GM23338 (cell line): ENCODE measurements at regions not wholly inside any gene's neighbourhood (a gene's known extent, or its start where the extent isn't known, plus 50 kb on each side); places are given as distances from the start of the nearest gene placed in this dataset.

ENCODE experiments used
- ATAC-seq: fragments of 200-7000 bp; cut with Tn5 transposase; 3 replicates; pipeline ENCODE4 v1.9.1; 2020
- DNase-seq: peaks from one replicate; pipeline ENCODE4 v3.0.0-alpha.2; 2015; ENCODE audit warnings: low spot score
- H2AFZ ChIP-seq: fragments of 200-600 bp; sonication (generic); 2 replicates; pipeline ENCODE4 v1.8.0; 2016; ENCODE audit warnings: antibody characterized with exemption, mild to moderate bottlenecking, moderate library complexity
- H3F3A ChIP-seq: fragments of 200-600 bp; sonication (generic); replicated peaks from 2 replicates; pipeline ENCODE4 v1.8.0; 2017; ENCODE audit warnings: antibody characterized with exemption, mixed run types, low read depth
- H3K27ac ChIP-seq: fragments of 200-600 bp; sonication (generic); 2 replicates; pipeline ENCODE4 v1.6.1; 2016; ENCODE audit warnings: low read depth
- H3K27me3 ChIP-seq: fragments of 200-600 bp; sonication (generic); 2 replicates; pipeline ENCODE4 v1.8.0; 2016; ENCODE audit warnings: mild to moderate bottlenecking, mixed run types, moderate library complexity; ENCODE audit not compliant: insufficient read depth
- H3K36me3 ChIP-seq: fragments of 200-600 bp; sonication (generic); 2 replicates; pipeline ENCODE4 v1.8.0; 2016; ENCODE audit warnings: mild to moderate bottlenecking; ENCODE audit not compliant: insufficient read depth
- H3K4me1 ChIP-seq: fragments of 200-600 bp; sonication (generic); 2 replicates; pipeline ENCODE4 v1.8.0; 2016; ENCODE audit warnings: mild to moderate bottlenecking, moderate library complexity; ENCODE audit not compliant: insufficient read depth
- H3K4me2 ChIP-seq: fragments of 200-600 bp; sonication (generic); 2 replicates; pipeline ENCODE4 v1.7.1; 2017; ENCODE audit warnings: mixed run types
- H3K4me3 ChIP-seq: fragments of 200-600 bp; sonication (generic); 2 replicates; pipeline ENCODE4 v1.6.1; 2016; ENCODE audit warnings: mixed run types
- H3K79me2 ChIP-seq: fragments of 200-600 bp; sonication (generic); replicated peaks from 2 replicates; pipeline ENCODE4 v1.8.0; 2017; ENCODE audit warnings: mild to moderate bottlenecking; ENCODE audit not compliant: insufficient read depth
- H3K9me2 ChIP-seq: fragments of 200-600 bp; sonication (generic); 2 replicates; pipeline ENCODE4 v1.8.0; 2017; ENCODE audit not compliant: insufficient read depth
- H4K20me1 ChIP-seq: fragments of 200-600 bp; sonication (generic); replicated peaks from 2 replicates; pipeline ENCODE4 v1.8.0; 2017; ENCODE audit warnings: mild to moderate bottlenecking; ENCODE audit not compliant: insufficient read depth
- H3K27ac Mint-ChIP-seq: 2 replicates; pipeline ENCODE4 v1.8.0; 2020; ENCODE audit warnings: inconsistent platforms, mild to moderate bottlenecking, moderate library complexity, mixed read lengths
- H3K27me3 Mint-ChIP-seq: 3 replicates; pipeline ENCODE4 v1.8.0; 2022; ENCODE audit warnings: low read depth, mild to moderate bottlenecking, moderate library complexity, mixed read lengths, inconsistent platforms; ENCODE audit not compliant: insufficient read depth, poor library complexity
- H3K36me3 Mint-ChIP-seq: 3 replicates; pipeline ENCODE4 v1.8.0; 2021; ENCODE audit warnings: low read depth, mild to moderate bottlenecking, inconsistent platforms, moderate library complexity, mixed read lengths
- H3K4me1 Mint-ChIP-seq: 3 replicates; pipeline ENCODE4 v1.8.0; 2020; ENCODE audit warnings: mild to moderate bottlenecking, inconsistent platforms, mixed read lengths
- H3K4me3 Mint-ChIP-seq: 3 replicates; pipeline ENCODE4 v1.8.0; 2021; ENCODE audit warnings: moderate library complexity, mild to moderate bottlenecking, inconsistent platforms, mixed read lengths
- H3K9me3 Mint-ChIP-seq: 3 replicates; pipeline ENCODE4 v1.8.0; 2020; ENCODE audit warnings: moderate library complexity, mild to moderate bottlenecking, inconsistent platforms, mixed read lengths
- CREB1 ChIP-seq: fragments of 250-450 bp; sonication (Bioruptor Pico); IDR thresholded peaks from 2 replicates; pipeline ENCODE4 v1.5.0; 2020; ENCODE audit warnings: low read depth, mild to moderate bottlenecking, moderate library complexity
- CTCF ChIP-seq, 2 experiments: fragments of 200-600 bp in 1 of 2; sonication (generic) in 1 of 2; conservative IDR thresholded peaks; 2 replicates each; pipeline versions ENCODE4 v1.5.1 to v1.6.1; 2016 to 2017; ENCODE audit warnings: antibody characterized with exemption in 2 of 2, low read depth in 2 of 2, mild to moderate bottlenecking in 2 of 2, moderate library complexity in 1 of 2
- ETS1 ChIP-seq: IDR thresholded peaks from 2 replicates; pipeline ENCODE4 v1.6.1; 2016; ENCODE audit warnings: antibody characterized with exemption
- EZH2 ChIP-seq: fragments of 200-600 bp; sonication (generic); IDR thresholded peaks from one replicate; pipeline ENCODE4 v1.8.0; 2017; ENCODE audit warnings: antibody characterized with exemption, mild to moderate bottlenecking, low read depth; ENCODE audit not compliant: unreplicated experiment
- EZH2phosphoT487 ChIP-seq: fragments of 200-600 bp; sonication (generic); IDR thresholded peaks from one replicate; pipeline ENCODE4 v1.8.1; 2018; ENCODE audit warnings: antibody characterized with exemption; ENCODE audit not compliant: unreplicated experiment
- JUNB ChIP-seq: IDR thresholded peaks from one replicate; pipeline ENCODE4 v1.6.1; 2016; ENCODE audit warnings: antibody characterized with exemption; ENCODE audit not compliant: unreplicated experiment
- NANOG ChIP-seq: IDR thresholded peaks from 2 replicates; pipeline ENCODE4 v1.6.1; 2016; ENCODE audit warnings: antibody characterized with exemption, borderline replicate concordance
- POLR2AphosphoS5 ChIP-seq: IDR thresholded peaks from 2 replicates; pipeline ENCODE4 v1.6.1; 2016; ENCODE audit warnings: antibody characterized with exemption, low read depth
- REST ChIP-seq: IDR thresholded peaks from one replicate; pipeline ENCODE4 v1.6.1; 2018; ENCODE audit warnings: antibody characterized with exemption; ENCODE audit not compliant: unreplicated experiment
- STAT1 ChIP-seq: IDR thresholded peaks from one replicate; pipeline ENCODE4 v1.6.1; 2016; ENCODE audit warnings: antibody characterized with exemption; ENCODE audit not compliant: unreplicated experiment
- ZNF114 ChIP-seq: fragments of 250-450 bp; sonication (Bioruptor Pico); IDR thresholded peaks from 2 replicates; pipeline ENCODE4 v1.5.0; 2020; ENCODE audit warnings: mild to moderate bottlenecking, moderate library complexity
- ZNF331 ChIP-seq: fragments of 250-450 bp; sonication (Bioruptor Pico); IDR thresholded peaks from 2 replicates; pipeline ENCODE4 v1.5.0; 2020; ENCODE audit warnings: low read depth, mild to moderate bottlenecking, moderate library complexity
- ZNF462 ChIP-seq: fragments of 250-450 bp; sonication (Bioruptor Pico); IDR thresholded peaks from 2 replicates; pipeline ENCODE4 v1.5.0; 2020; ENCODE audit warnings: mild to moderate bottlenecking, moderate library complexity

- TF ChIP-seq REST = no peak
- TF ChIP-seq ZNF114 = no peak
- no peak for TF ChIP-seq CTCF (conservative IDR thresholded peaks at IDR 0.05; ENCODE audit: low read depth in 2 of 2)
- no peak for TF ChIP-seq EZH2
- no peak for TF ChIP-seq ETS1
- TF ChIP-seq JUNB = no peak
- no peak for TF ChIP-seq NANOG
- no peak for TF ChIP-seq POLR2AphosphoS5
These were observed 108.1 kb downstream of the CCDC34 start (continued) for GRCh38 chr11:27254744-27255446.

GRCh38 chr11:27253224-27253623 lies 109.8 kb downstream of the CCDC34 start:
- Histone ChIP-seq H3K27me3 (no peaks in the 10 kb centered on the region), H3K79me2 (no peaks in the 10 kb centered on the region), H3K4me2 (no peak overlapping the region), H3F3A (no peaks in the 10 kb centered on the region), H4K20me1 (no peaks in the 10 kb centered on the region), H3K4me3 (no peak overlapping the region), H3K9me2 (peaks cover 6% of the 10 kb centered on the region; the same call in 1 of the 2 replicates), H3K27ac (no peak overlapping the region), H3K36me3 (no peaks in the 10 kb centered on the region), H2AFZ (no peak overlapping the region), H3K4me1 (peaks cover 15% of the 10 kb centered on the region)
- Mint-ChIP-seq H3K4me3 (no peak overlapping the region), H3K27me3 (no peaks in the 10 kb centered on the region), H3K36me3 (no peaks in the 10 kb centered on the region), H3K27ac (no peak overlapping the region), H3K4me1 (peaks cover 12% of the 10 kb centered on the region), H3K9me3 (peaks cover 3% of the 10 kb centered on the region; the same call in 1 of the 3 replicates)
- ATAC-seq = no peak
- DNase-seq = no peak
- TF ChIP-seq STAT1 = no peak
- TF ChIP-seq ZNF331 (CRISPR knock-in tag) = no peak
- TF ChIP-seq EZH2phosphoT487 = no peak
- no peak for TF ChIP-seq POLR2AphosphoS5
- no peak for TF ChIP-seq NANOG
- no peak for TF ChIP-seq CREB1 (CRISPR knock-in tag)
- no peak for TF ChIP-seq ZNF114
- TF ChIP-seq ZNF462 (CRISPR knock-in tag) = no peak
